ENCODE measurements at regions not wholly inside any gene's neighbourhood (a gene's known extent, or its start where the extent isn't known, plus 50 kb on each side); places are given as distances from the start of the nearest gene placed in this dataset.

DNA sequence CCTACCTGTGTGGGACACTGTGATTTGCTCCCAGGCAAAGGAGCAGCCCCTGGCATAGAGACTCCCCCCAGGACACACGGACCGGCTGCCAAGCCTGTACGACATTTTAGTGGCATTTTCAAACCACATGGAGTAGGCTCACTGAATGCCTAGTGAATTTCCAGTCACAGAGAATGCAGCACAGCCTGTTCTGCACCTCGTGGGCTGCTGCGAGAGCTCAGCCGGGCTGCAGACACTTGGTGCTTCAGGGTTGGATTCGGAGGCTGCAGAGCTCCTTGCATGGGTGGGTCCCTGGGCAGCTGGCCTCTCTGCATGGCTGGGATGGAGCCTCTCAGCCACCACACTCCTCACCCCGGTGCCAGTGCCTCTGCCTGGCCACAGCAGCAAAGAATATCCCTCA lies 51.2 kb upstream of the HNF1B start:
- DNase-seq (ENCODE audit: low read depth) = no peak
- no peak overlapping the region for H3K4me3 ChIP-seq (ENCODE audit: low read depth, low read length)
- TF ChIP-seq, protein P1, sequence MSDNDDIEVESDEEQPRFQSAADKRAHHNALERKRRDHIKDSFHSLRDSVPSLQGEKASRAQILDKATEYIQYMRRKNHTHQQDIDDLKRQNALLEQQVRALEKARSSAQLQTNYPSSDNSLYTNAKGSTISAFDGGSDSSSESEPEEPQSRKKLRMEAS (IDR thresholded peaks at IDR 0.05; ENCODE audit: low read depth, low read length) = no peak
- no peak for TF ChIP-seq MYC (IDR thresholded peaks at IDR 0.05; ENCODE audit: low read depth, low read length)
- no peak for TF ChIP-seq POLR2A (IDR thresholded peaks at IDR 0.05; ENCODE audit: extremely low read depth, insufficient read length)
- TF ChIP-seq, protein P2, sequence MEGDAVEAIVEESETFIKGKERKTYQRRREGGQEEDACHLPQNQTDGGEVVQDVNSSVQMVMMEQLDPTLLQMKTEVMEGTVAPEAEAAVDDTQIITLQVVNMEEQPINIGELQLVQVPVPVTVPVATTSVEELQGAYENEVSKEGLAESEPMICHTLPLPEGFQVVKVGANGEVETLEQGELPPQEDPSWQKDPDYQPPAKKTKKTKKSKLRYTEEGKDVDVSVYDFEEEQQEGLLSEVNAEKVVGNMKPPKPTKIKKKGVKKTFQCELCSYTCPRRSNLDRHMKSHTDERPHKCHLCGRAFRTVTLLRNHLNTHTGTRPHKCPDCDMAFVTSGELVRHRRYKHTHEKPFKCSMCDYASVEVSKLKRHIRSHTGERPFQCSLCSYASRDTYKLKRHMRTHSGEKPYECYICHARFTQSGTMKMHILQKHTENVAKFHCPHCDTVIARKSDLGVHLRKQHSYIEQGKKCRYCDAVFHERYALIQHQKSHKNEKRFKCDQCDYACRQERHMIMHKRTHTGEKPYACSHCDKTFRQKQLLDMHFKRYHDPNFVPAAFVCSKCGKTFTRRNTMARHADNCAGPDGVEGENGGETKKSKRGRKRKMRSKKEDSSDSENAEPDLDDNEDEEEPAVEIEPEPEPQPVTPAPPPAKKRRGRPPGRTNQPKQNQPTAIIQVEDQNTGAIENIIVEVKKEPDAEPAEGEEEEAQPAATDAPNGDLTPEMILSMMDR (IDR thresholded peaks at IDR 0.05; ENCODE audit: low read depth, low read length) = no peak

Measured in NB4 (cell line).